Tibial nerve (tissue), 4 donors: ENCODE measurements at regions not wholly inside any gene's neighbourhood (a gene's known extent, or its start where the extent isn't known, plus 50 kb on each side); places are given as distances from the start of the nearest gene placed in this dataset.

Experiments used
- DNase-seq, 2 donors: peaks; one replicate each; pipeline ENCODE4 v3.0.0-alpha.2; 2019; ENCODE audit warnings: low spot score in 2 of 2
- H3K27ac ChIP-seq, 4 donors: fragments of 200-600 bp; sonication (generic) in 3 of 4; one replicate each; pipeline ENCODE4 v1.5.1; 2017 to 2019; ENCODE audit warnings: mild to moderate bottlenecking in 1 of 4
- H3K27me3 ChIP-seq, 2 donors: fragments of 200-600 bp; sonication (generic) in 1 of 2; one replicate each; pipeline versions ENCODE4 v1.5.1 to v1.6.0; 2017 to 2019
- H3K36me3 ChIP-seq, 3 donors: fragments of 200-600 bp; sonication (generic); one replicate each; pipeline ENCODE4 v1.5.1; 2018 to 2019
- H3K4me1 ChIP-seq, 4 donors: fragments of 200-600 bp; sonication (generic) in 3 of 4; one replicate each; pipeline ENCODE4 v1.5.1; 2017 to 2019
- H3K4me3 ChIP-seq, 4 donors: fragments of 200-600 bp; sonication (generic) in 3 of 4; one replicate each; pipeline ENCODE4 v1.5.1; 2017 to 2019; ENCODE audit warnings: mild to moderate bottlenecking in 1 of 4, moderate library complexity in 1 of 4
- H3K9me3 ChIP-seq, 4 donors: fragments of 200-600 bp; sonication (generic) in 3 of 4; one replicate each; pipeline ENCODE4 v1.5.1; 2017 to 2019
- CTCF ChIP-seq, 5 experiments: fragments of 200-600 bp in 3 of 5; fragments of 450-650 bp in 2 of 5; sonication (generic) in 3 of 5; IDR thresholded peaks; one replicate each; pipeline ENCODE4 v1.5.1; 2016 to 2019; ENCODE audit warnings: antibody characterized with exemption in 5 of 5, mild to moderate bottlenecking in 3 of 5, moderate library complexity in 2 of 5
- EP300 ChIP-seq, 2 donors: sonication (generic); formaldehyde crosslinking; IDR thresholded peaks; one replicate each; pipeline ENCODE4 v1.6.1; 2017; ENCODE audit warnings: antibody characterized with exemption in 2 of 2, mild to moderate bottlenecking in 1 of 2
- POLR2A ChIP-seq, 2 donors: fragments of 450-650 bp; IDR thresholded peaks; one replicate each; pipeline ENCODE4 v1.6.1; 2017; ENCODE audit warnings: antibody characterized with exemption in 2 of 2, mild to moderate bottlenecking in 2 of 2, moderate library complexity in 2 of 2
- WGBS, 2 donors: methylation state at CpG; one replicate each; pipeline ENCODE4 v1.1.5; 2018; 5-methylcytosine and 5-hydroxymethylcytosine counted together

DNA sequence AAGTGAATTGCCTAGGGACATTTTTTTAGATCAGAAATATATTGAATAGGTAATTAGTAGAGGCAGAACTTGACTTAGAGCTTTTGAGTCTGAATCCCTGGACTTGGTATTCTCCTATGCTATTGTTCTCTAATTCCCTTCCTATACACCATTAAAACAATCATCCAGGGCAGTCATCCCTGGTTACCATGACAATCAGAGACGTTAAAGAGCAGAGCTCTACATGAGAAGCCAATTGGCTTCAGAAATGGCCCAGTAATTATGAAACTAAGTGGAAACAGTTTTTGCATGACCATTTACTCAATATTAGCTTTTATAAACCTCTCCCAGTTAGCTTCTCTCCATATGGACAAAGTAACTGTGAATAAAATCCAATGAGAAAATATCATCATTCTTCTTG, 182.1 kb upstream of the TP63 start:
- Histone ChIP-seq H3K4me1 (no peaks in the 10 kb centered on the region), H3K27me3 (no peaks in the 10 kb centered on the region), H3K4me3 (no peak overlapping the region), H3K36me3 (no peaks in the 10 kb centered on the region), H3K27ac (no peak overlapping the region), H3K9me3 (peaks cover 0 to 8% (median 2%) of the 10 kb centered on the region in 4 donors)
- TF ChIP-seq EP300 (IDR thresholded peaks at IDR 0.05): no peak
- TF ChIP-seq CTCF (IDR thresholded peaks at IDR 0.05): no peak
- TF ChIP-seq POLR2A (IDR thresholded peaks at IDR 0.05): no peak
- DNase-seq: no peak
- 41 to 42% methylated on average over 1 of the region's 1 CpG for WGBS, 2 donors

DNA sequence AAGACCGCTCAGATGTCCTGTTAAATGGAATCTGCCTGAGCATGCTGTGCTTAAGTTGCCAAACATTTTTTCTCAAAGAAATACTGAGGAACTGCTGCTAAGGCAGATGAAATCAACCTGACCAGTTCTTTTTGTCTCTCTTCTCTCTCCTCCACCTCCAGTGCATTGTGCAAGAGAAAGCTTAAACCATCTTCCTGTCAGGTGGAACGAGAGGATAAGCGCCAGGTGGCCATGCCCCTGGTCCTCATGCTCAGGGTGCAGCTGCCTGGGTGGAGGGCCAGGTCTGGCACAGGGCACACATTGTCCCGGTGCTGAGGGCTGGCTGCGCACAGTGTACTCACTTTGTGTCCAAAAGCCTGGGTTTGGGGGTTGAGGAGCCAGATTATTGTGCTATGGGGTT, 176.2 kb upstream of the TP63 start:
- no peaks in the 10 kb centered on the region for H3K9me3 ChIP-seq
- WGBS, 2 donors: 88 to 96% methylated on average over 5 of the region's 5 CpGs
- H3K27me3 ChIP-seq: no peaks in the 10 kb centered on the region
- H3K36me3 ChIP-seq: no peaks in the 10 kb centered on the region
- no peak overlapping the region for H3K4me3 ChIP-seq
- DNase-seq: no peak
- H3K27ac ChIP-seq: no peak overlapping the region
- H3K4me1 ChIP-seq: peaks cover 0 to 3% (median 0%) of the 10 kb centered on the region in 4 donors
- TF ChIP-seq CTCF (IDR thresholded peaks at IDR 0.05) (no peak), EP300 (IDR thresholded peaks at IDR 0.05) (no peak), POLR2A (IDR thresholded peaks at IDR 0.05) (no peak)

- H3K4me3 ChIP-seq: no peak overlapping the region
- H3K4me1 ChIP-seq: peaks cover 0 to 3% (median 0%) of the 10 kb centered on the region in 4 donors
- H3K27ac ChIP-seq: no peak overlapping the region
- H3K36me3 ChIP-seq: no peaks in the 10 kb centered on the region
- no peaks in the 10 kb centered on the region for H3K9me3 ChIP-seq
- DNase-seq: no peak
- no peaks in the 10 kb centered on the region for H3K27me3 ChIP-seq
- no peak for TF ChIP-seq CTCF (IDR thresholded peaks at IDR 0.05)
- TF ChIP-seq POLR2A (IDR thresholded peaks at IDR 0.05): no peak
- no peak for TF ChIP-seq EP300 (IDR thresholded peaks at IDR 0.05)
- WGBS, 2 donors: 62 to 68% methylated on average over 6 of the region's 6 CpGs
These were observed 175.4 kb upstream of the TP63 start for GRCh38 chr3:189455641-189456417.

DNA sequence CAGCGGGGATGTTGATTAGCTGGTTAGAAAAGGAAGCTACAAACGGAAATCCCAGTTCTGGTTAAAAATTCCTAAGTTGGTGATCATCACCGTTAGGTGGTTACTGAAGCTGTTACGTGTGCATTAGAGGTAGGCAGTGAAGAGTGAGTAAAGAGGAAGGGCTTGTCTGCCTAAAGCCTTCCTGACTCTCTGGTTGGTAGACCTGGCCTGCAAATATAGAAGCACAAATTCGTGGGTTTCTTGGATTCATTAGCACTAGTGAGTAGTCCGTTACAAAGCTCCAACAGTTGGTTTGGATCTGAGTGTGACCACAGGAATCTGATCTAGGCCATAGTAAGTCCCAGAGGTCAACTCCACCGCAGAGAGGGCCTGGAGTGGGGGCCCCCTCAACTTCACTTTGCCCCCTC, 174.0 kb upstream of the TP63 start:
- Histone ChIP-seq H3K27me3 (no peaks in the 10 kb centered on the region), H3K4me1 (peaks cover 0 to 3% (median 0%) of the 10 kb centered on the region in 4 donors), H3K9me3 (peaks cover 0 to 4% (median 0%) of the 10 kb centered on the region in 4 donors), H3K36me3 (no peaks in the 10 kb centered on the region), H3K27ac (no peak overlapping the region), H3K4me3 (no peak overlapping the region)
- no peak for DNase-seq
- TF ChIP-seq CTCF (IDR thresholded peaks at IDR 0.05) (no peak), EP300 (IDR thresholded peaks at IDR 0.05) (no peak), POLR2A (IDR thresholded peaks at IDR 0.05) (no peak)
- 67 to 68% methylated on average over 7 of the region's 7 CpGs for WGBS, 2 donors

DNA sequence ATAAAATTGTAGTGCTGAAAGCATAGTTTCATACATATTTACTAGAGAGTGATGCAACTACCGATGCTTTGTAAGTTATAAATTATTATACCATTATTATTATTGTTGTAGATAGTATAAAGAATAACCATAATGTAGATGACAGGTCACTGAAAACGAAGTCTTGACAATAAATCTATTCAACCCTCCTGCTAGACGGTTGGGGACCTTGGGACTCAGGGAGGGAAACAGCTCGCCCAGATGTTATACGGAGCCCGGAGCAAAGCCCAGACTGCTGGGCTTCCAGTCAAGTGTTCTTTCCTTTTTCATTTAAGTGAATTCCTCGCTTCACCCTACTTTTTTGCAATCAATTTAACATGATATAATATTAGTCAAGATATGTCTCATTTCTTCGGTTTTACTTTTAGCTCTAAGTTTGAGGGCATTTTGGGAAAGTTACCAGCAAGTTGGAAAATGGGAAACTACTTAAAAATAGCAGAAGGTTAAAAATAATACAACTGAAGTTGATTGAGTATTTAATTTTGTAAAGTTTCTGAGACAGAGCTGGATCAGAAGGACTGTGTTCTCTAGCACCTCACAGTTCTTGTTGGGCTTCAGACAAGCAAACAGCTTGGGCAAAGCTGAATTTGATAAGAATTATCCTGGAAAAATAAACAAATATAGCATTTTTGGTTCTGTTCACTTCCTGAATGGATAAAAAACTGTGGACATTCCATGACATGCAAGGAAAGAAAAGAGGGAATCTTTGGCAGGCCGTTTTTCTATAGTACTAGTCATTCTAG, 173.4 kb upstream of the TP63 start:
- Histone ChIP-seq H3K36me3 (no peaks in the 10 kb centered on the region), H3K9me3 (peaks cover 0 to 4% (median 0%) of the 10 kb centered on the region in 4 donors), H3K27ac (no peak overlapping the region), H3K4me1 (peaks cover 0 to 3% (median 0%) of the 10 kb centered on the region in 4 donors), H3K4me3 (no peak overlapping the region), H3K27me3 (no peaks in the 10 kb centered on the region)
- WGBS, 2 donors: 62 to 63% methylated on average over 9 of the region's 9 CpGs
- TF ChIP-seq EP300 (IDR thresholded peaks at IDR 0.05) (no peak), CTCF (IDR thresholded peaks at IDR 0.05) (no peak), POLR2A (IDR thresholded peaks at IDR 0.05) (no peak)
- DNase-seq: no peak
